Choroid plexus epithelial cell (primary cell): ENCODE measurements at regions not wholly inside any gene's neighbourhood (a gene's known extent, or its start where the extent isn't known, plus 50 kb on each side); places are given as distances from the start of the nearest gene placed in this dataset.
A peak's percentile ranks its signal among the peaks of the same experiment; 100 is the strongest.
"Not testable (repeated sequence)": the region's sequence is repeated elsewhere in the genome, so short reads cannot be mapped to it uniquely, and the experiment has no call there.

Source experiments
- DNase-seq: peaks from one replicate; pipeline ENCODE4 v3.0.0-alpha.2; 2010; ENCODE audit warnings: low read depth
- H3K4me3 ChIP-seq: 2 replicates; pipeline ENCODE4 v1.5.1; 2011; ENCODE audit warnings: low read depth, mild to moderate bottlenecking, control low read depth, low read length, moderate library complexity
- CTCF ChIP-seq: conservative IDR thresholded peaks from 2 replicates; pipeline ENCODE4 v1.5.1; 2011; ENCODE audit warnings: low read depth, mild to moderate bottlenecking, control low read depth, inconsistent platforms, low read length, moderate library complexity

GRCh38 chr10:29378106-29378505 is 89.2 kb downstream of the LYZL1 start:
- no peak for DNase-seq
- H3K4me3 ChIP-seq, result no peak overlapping the region
- no peak for TF ChIP-seq CTCF

- H3K4me3 ChIP-seq, result no peak overlapping the region
- no peak for TF ChIP-seq CTCF
- no peak for DNase-seq
Observed at GRCh38 chr10:29379208-29379607, 90.3 kb downstream of the LYZL1 start.

- DNase-seq, H3K4me3 ChIP-seq: not testable (repeated sequence)
Observed at GRCh38 chr10:29379777-29380598, 91.1 kb downstream of the LYZL1 start.

GRCh38 chr10:29380599-29381511 is 92.0 kb downstream of the LYZL1 start:
- not testable (repeated sequence) for DNase-seq, H3K4me3 ChIP-seq

- no peak overlapping the region for H3K4me3 ChIP-seq
- peak; percentile 59 for DNase-seq
- TF ChIP-seq CTCF, result peak; percentile 68
Observed at GRCh38 chr10:29386342-29386999, 97.6 kb downstream of the LYZL1 start.

- no peak for DNase-seq
- H3K4me3 ChIP-seq, result no peak overlapping the region
- no peak for TF ChIP-seq CTCF
Observed at GRCh38 chr10:29387269-29387668, 98.4 kb downstream of the LYZL1 start.

- H3K4me3 ChIP-seq, DNase-seq: not testable (repeated sequence)
Observed at GRCh38 chr10:29388112-29388511, 99.2 kb downstream of the LYZL1 start.

- H3K4me3 ChIP-seq, result no peak overlapping the region
- TF ChIP-seq CTCF, result no peak
- no peak for DNase-seq
Observed at GRCh38 chr10:29389493-29389892, 100.6 kb downstream of the LYZL1 start.
